Left ventricle myocardium superior (tissue), 1 donor: ENCODE measurements at regions not wholly inside any gene's neighbourhood (a gene's known extent, or its start where the extent isn't known, plus 50 kb on each side); places are given as distances from the start of the nearest gene placed in this dataset.

Source experiments
- ATAC-seq: fragments of 200-7000 bp; cut with Tn5 transposase; one replicate; pipeline ENCODE4 v1.9.1; 2020; ENCODE audit warnings: mild to moderate bottlenecking, moderate library complexity
- DNase-seq: peaks from one replicate; pipeline ENCODE4 v3.0.0-alpha.2; 2020
- intact Hi-C: fragments of 100-400 bp; cut with micrococcal nuclease; formaldehyde crosslinking; loops from one replicate; pipeline ENCODE4 v1.11.0; 2022
- donor health status: DM: no; HTN: yes; CAD: no; lungs with severe emphysema.

GRCh38 chr4:17352357-17352756 lies 159.5 kb downstream of the QDPR start:
- DNase-seq (no peak), ATAC-seq (no peak)
- intact Hi-C loops, result no loop called here

DNA sequence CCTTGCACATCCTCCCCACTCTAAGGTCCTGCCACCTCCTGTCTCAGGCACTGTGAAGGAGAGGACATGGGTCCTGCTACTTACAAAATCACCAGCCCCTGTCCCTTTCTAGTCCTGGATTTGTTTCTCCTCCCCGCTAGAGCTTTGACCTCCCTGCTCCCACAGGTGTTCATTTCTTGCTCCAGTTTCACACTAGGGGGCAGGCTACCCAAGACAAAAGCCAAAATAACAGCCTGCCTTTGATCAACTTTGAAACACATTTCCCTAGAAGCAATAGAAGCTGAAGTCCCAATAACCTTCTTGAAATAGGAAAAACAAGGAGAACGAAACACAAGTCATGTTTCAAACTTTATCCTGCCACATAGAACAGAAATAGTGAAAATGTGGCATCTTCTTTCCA lies 164.4 kb downstream of the QDPR start:
- intact Hi-C loops, result no loop called here
- DNase-seq, result no peak
- peak; percentile 14 for ATAC-seq

GRCh38 chr4:17339376-17339775 lies 172.5 kb downstream of the QDPR start:
- DNase-seq, result no peak
- no peak for ATAC-seq
- intact Hi-C loops, result no loop called here

DNA sequence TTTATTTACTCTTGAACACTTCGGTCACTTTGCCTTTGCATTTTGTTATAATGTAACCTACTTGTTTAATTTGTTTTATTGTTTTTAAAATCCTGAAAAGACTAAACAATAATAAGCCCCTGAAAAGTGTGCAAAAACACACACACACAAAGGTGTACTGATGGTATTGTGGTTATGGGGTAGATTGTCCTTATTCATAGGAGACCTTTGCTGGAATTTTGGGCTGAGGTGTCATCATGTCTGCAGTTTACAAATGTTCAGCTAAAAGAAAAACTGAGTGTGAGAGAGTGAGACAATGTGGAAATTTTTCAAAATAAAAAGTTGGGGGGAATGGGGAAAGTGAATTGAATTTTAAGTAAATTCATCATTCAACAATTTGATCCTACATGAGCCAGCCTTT lies 174.9 kb downstream of the QDPR start:
- no peak for ATAC-seq
- no peak for DNase-seq
- intact Hi-C loops, result no loop called here

- DNase-seq (peak; percentile 34), ATAC-seq (no peak)
- intact Hi-C loops, result no loop called here
Measured at GRCh38 chr4:17336524-17336961, 175.3 kb downstream of the QDPR start.

DNA sequence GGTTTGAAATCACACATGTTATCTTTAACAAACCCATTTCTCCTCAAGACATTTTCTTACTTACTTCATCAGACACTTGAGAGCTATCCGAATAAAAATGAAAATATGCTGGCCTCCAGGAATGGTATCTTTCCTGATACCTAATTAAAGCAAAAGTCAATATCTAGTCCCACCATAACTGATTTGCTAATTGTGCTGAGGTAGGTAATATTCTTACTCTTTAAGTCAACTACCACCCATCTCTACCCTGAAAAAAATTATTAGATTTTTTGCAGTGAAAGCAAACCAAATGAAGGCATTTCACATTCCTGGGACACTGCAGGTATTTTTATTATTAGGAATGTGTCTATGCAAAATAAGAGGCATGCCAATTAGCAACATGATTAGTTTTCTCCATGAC lies 175.8 kb downstream of the QDPR start:
- DNase-seq (no peak), ATAC-seq (no peak)
- intact Hi-C loops, result no loop called here

- ATAC-seq (no peak), DNase-seq (no peak)
- intact Hi-C loops, result no loop called here
Measured at GRCh38 chr4:17335371-17335770, 176.5 kb downstream of the QDPR start.

GRCh38 chr4:17332478-17332877 lies 179.4 kb downstream of the QDPR start:
- no peak for ATAC-seq
- DNase-seq, result no peak
- intact Hi-C loops, result no loop called here

DNA sequence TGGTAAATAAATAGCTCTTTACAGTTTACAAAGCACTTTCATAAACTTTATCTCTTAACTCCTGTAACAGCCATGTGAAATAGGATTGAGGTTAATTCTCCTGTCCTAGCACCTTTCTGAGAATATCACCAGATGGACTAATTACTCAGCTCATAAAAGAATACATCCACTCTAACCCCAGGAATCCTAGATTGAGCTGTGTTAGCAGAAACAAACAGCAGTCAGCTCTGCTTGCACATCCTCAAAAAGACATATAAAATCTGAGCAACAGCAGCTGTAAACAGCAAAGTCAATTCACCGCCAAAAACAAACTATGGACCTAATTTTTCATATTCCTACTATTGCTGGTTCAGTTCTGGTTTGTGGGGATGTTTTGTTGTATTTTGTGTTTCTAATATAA lies 182.8 kb downstream of the QDPR start:
- ATAC-seq (no peak), DNase-seq (no peak)
- intact Hi-C loops, result loop anchor here (10.0 kb wide), 1 partner anchor 154 kb away; no protein-coding TSS in a partner anchor

DNA sequence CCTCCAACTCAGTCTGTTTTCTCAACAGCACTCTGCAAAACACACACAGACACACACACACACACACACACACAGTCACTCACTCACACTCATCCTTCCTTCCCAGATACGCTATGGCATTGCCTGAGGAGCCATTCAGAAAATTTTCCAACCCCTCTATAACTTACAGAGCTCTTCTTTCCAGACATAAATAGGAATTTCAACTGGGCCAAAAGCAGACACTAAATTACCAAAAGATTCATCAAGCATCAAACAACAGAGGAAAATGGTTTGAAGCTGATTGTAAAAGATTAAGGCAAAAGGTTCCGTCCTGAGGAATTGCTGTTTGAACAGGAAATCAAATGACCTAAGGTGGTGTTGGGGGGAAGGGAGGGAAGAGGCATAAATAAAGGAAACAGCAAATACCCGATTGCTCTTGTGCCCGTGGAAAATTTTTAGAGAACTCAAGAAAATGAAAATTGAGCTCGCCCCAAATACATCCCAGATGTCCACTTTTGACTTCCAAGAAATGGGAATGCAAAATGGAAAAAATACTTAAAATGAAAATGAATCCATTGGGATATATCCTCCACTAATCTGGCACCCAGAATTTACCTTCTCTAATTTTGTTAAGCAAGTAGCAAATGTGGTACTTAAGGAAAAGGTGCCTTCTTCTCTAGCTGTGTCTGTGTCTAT lies 183.6 kb downstream of the QDPR start:
- ATAC-seq, result no peak
- intact Hi-C loops, result loop anchor here (10.0 kb wide), 1 partner anchor 153 kb away; no protein-coding TSS in a partner anchor
- DNase-seq, result no peak

DNA sequence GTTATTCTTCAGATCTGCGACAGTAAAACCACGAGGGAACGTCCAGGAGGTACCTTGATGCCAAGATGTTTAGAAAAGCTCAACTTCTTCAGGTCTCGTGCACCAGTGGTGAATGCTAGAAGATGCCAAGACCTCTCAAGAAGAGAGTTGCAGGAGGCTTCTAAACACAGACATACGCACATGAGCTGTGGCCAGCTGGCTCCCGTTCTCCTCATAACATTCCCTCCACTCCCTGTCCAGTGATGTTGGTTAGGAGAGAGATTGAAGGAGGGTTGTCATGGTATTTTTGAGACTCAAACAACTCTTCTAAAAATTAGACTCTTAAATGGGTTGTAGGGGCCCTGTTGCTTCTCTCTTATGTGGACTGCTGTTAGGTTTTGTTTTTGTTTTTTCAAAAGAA lies 184.3 kb downstream of the QDPR start:
- DNase-seq (peak; percentile 26), ATAC-seq (no peak)
- intact Hi-C loops, result loop anchor here (10.0 kb wide), 1 partner anchor 153 kb away; no protein-coding TSS in a partner anchor

GRCh38 chr4:17326756-17327155 lies 185.1 kb downstream of the QDPR start:
- no peak for DNase-seq
- intact Hi-C loops, result loop anchor here (10.0 kb wide), 1 partner anchor 152 kb away; no protein-coding TSS in a partner anchor
- no peak for ATAC-seq

- ATAC-seq (no peak), DNase-seq (no peak)
- intact Hi-C loops, result loop anchor here (10.0 kb wide), 1 partner anchor 150 kb away; no protein-coding TSS in a partner anchor
Measured at GRCh38 chr4:17325098-17325497, 186.8 kb downstream of the QDPR start.

DNA sequence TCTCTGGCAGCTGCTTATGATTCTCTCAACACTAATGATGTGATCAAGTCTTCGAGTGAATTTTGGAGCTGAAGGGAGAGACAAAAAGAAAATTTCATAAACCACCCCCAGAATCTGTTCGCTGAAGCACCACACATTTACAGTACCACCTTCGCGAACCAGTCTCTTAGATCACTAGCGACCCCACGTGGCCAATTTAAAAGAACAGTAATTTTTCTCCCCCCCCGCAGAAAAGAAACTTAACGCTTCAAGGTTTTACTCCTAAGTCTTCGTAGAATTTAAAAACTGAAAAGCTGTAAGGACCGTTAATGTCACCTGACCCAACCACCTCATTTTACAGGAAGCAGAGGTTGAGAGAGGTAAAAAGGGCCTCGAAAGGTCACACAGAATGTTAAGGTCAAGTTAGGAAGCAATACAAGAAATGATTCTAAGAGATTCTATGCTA lies 187.5 kb downstream of the QDPR start:
- ATAC-seq (peak; percentile 72), DNase-seq (peak; percentile 20)
- intact Hi-C loops, result loop anchor here (5.0 to 10.0 kb wide), 2 partner anchors 150 to 407 kb away; no protein-coding TSS in a partner anchor

DNA sequence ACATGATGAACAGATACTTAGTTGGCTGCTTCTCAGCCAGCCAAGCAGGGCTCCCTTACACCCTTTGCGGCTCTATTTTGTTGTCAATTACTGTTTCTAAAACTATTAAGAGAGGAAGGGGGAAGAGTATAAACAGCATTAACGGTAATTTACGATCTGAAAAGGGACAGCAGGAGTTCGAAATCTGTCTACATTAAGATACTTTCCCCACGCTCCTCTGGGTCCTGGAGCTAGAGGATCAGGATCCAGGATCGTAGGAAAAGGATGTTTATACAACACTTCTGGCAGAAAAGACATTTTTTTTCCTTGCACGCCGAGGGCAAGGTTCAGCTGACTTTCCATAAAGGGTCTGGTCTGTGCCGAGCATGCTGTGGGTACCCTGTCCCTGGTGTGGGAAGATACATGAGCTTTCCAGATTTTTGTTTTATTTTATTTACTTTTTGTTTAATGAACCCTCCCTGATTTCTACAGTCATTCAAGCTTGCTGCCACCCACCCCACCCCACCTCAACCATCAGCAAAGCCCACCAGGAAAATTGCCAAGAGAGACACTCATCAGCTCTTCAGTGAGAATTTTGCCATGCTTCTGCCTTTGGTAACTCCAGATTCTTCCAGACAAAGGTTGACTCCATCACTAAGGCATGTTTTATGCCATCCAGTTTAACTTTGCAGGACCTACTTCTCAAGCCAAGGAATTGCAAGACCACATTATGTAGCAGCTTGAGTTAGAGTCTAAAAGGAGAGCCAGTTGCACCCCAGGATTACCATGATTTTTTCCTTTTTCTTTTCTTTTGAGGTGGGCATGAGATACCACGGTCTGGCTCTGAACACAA lies 188.1 kb downstream of the QDPR start:
- peak; percentile 28 for ATAC-seq
- intact Hi-C loops, result loop anchor here (5.0 to 10.0 kb wide), 2 partner anchors 149 to 406 kb away; no protein-coding TSS in a partner anchor
- no peak for DNase-seq

GRCh38 chr4:17322514-17322913 lies 189.4 kb downstream of the QDPR start:
- intact Hi-C loops, result loop anchor here (5.0 to 10.0 kb wide), 2 partner anchors 148 to 405 kb away; no protein-coding TSS in a partner anchor
- ATAC-seq (no peak), DNase-seq (no peak)

GRCh38 chr4:17320046-17320445 lies 191.8 kb downstream of the QDPR start:
- intact Hi-C loops, result loop anchor here (5.0 to 10.0 kb wide), 2 partner anchors 145 to 403 kb away; no protein-coding TSS in a partner anchor
- no peak for ATAC-seq
- DNase-seq, result no peak

- DNase-seq, result no peak
- ATAC-seq, result no peak
- intact Hi-C loops, result no loop called here
Measured at GRCh38 chr4:17317526-17317925, 194.4 kb downstream of the QDPR start.

GRCh38 chr4:17316566-17316965 lies 195.3 kb downstream of the QDPR start:
- DNase-seq, result no peak
- intact Hi-C loops, result no loop called here

DNA sequence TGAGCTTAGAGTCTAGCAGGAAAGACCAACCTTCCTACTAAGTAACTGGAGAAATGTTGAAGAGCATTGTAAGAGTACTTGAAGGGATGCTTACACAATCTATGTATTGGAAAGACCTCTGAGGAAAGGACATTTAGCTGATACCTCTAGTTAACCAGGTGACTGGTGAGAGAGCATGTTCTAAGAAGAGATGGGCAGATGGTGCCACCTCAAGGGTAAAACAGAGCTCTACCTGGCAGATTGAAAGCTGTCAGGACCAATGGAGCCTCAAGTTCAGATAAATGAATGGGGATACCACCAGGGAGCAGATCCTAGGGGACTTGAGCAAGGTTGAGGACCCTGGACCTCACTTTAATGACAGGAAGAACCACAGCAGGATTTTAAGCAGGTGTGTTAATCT lies 196.4 kb downstream of the QDPR start:
- intact Hi-C loops, result no loop called here
- no peak for ATAC-seq
- DNase-seq, result no peak

More at GRCh38 chr4:17316566-17316965, 195.3 kb downstream of the QDPR start:
- ATAC-seq, result no peak
